HG03520 (cell line): ENCODE measurements at regions not wholly inside any gene's neighbourhood (a gene's known extent, or its start where the extent isn't known, plus 50 kb on each side); places are given as distances from the start of the nearest gene placed in this dataset.

Experiments used
- ATAC-seq: cut with Tn5 transposase; IDR thresholded peaks from one replicate; pipeline ENCODE4 v1.9.1; 2021; ENCODE audit warnings: mild to moderate bottlenecking, moderate library complexity; ENCODE audit not compliant: unreplicated experiment

DNA sequence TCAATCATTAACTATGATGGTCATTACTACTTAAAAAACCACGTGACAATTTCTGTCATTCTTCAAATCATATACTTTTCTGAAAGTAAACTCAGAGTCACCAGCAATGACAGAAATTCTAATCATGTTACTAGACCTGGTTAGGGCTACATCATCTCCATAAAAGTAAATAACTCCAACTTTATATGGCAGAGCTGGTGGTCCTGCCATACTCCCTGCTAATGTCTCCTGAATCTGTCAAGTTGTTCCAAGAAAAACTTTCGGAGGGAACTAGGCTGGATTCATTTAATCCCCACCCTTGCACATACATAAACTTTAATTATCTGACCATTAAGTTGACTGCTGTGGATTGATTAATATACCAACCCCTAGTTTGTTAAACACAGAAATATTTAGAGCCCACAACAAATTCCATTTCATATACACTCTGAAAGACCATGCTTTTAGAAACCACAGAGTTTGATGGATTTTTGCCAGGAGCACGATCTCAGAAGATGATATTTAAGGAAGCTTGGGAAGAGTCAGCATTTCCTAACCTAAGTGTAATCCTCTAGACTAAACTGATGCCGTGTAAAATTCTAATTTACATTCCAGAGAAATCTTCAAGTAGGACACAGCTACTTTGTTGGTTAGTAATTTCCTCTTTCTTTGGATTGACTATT is 577.0 kb downstream of the FAT4 start:
- ATAC-seq: no peak

DNA sequence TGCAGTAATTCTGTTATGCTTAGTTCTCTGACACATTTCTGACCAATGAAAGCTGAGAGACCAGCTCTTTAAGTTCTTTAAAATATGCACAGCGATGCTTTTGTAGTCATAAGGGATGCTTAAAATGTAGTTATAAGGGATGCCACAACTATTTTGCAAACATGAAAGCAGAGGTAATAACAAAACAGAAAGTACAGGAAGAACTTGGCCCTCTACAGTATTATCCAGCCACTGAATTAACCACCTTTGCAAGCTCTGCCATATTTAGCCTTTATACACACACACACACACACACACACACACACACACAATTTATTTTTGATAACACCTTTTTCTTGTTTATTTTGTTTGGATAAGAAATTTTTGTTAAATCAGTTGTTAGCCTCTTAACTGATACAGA is 590.0 kb downstream of the FAT4 start:
- no peak for ATAC-seq

DNA sequence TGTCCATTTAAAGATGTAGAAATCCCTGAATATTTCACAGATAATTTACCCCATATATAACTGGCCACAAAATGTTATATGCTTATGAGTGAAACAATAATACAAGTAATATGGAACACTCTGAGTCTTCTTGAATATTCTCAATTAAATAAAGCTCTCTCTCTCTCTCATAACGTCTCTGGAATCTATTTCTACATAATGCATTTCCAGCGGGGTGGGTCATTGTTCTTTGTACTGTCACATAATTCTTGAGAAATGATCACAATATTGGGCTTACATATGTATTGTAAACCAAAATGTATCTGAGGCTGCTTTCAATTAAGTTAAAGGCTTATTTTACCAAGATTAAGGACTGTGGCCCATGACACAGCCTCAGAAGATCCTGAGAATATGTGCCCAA is 596.3 kb downstream of the FAT4 start:
- no peak for ATAC-seq

DNA sequence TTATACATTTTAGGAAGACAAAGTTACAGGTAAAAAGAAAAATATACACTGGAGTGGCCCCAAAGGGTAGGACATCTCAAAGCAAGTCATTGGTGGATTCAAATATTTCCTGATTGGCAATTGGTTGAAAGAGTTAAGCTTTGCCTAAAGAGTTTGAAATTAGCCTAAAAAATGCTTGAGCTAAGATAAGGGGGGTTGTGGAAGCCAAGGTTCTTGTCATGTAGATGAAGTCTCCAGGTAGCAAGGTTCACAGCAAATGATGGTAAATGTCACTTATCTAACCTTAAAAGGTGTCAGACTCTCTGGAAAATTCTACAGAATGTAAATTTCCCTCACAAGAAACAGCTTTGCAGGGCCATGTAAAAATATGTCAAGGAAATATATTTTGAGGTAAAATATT is 596.7 kb downstream of the FAT4 start:
- no peak for ATAC-seq

DNA sequence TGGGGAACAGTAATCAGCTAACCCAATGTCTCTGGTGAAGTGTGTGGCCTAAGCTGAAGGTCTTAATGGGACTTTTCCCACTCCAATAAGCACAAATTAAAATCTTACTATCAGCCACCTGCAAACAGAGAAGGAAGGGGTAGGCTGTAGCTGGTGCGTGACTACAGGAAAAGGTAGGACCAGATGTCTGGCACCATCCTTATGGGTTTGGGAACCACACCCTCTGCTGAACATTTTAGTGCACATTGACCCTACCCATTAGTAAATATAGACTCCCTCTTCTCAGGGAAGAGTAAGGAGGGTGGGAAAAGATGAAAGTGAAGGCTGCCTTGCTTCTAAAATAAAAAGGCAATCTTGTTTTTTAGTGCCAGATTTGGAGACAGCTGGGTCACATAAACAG is 602.8 kb downstream of the FAT4 start:
- no peak for ATAC-seq

DNA sequence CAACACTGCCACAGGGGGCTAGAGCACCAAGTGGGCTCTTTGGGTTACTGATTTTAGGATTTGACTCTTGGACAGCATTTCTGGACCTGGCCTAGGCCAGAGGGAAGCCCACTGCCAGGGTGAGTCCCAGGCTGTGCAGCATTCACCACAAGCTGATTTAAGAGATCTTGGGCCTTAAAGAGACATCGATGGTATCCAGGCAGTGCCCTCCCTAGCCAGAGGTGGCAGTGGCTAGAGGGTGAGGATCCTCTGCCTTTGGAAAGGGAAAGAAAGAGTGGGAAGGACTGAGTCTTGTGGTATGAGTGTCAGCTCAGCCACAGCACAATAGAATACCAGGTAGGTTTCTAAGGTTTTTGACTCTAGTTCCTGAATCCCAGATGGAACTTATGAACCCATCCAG is 613.9 kb downstream of the FAT4 start:
- ATAC-seq: no peak

DNA sequence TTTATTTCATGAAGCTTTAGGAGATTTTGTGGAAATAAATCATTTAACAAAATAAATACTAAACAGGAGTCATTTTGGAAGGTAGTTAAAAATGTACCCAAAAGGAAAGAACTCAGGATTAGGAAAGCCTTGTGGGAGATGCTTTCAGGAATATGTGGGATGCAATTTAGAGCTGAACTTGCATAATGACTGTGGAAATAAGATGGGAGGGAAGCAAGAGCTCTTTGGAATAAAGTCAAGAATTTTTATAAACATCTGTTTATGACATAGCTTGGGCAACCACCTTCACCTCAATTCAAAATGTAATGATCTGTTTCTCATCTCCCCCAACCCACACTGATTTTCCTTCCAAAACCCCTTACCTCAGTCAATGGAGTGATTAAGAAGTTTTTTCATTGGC is 623.8 kb downstream of the FAT4 start:
- ATAC-seq: no peak

DNA sequence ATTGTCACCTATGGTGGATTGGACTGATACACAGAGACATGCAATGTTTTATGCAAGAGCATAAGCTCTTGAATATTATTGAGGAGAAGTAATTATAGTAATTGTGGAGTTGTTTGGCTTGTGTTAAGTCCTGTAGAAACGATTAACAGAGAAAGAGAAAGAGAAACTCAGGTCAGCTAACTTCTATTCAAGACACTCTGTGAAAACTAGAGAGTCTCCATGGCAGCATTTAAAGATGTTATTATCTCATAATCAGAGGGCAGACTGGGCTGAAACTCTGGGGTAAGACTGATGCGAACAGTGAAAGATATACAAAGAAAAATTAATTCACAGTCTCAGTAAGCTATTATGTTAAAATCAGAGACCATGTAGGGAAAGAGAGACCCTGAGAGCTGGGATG is 625.7 kb downstream of the FAT4 start:
- no peak for ATAC-seq

DNA sequence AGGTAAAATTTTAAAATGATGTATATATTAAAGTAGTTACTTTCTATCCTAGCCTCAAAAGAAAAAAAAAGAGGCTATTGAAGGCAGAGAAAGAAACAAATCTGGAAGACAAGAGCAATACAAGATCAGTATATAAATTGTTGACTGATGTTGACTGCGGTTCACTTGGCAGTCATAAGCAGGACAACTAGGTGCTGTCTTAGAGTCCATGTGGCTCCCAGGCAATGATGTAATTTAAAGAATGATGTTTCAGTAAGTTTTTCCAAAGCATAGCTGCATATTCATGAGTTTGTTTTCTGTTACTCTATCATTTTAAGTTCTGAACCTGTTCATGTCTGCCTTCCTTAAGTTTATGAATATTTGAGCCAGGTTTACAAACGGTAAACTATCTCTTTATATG is 630.2 kb downstream of the FAT4 start:
- no peak for ATAC-seq

DNA sequence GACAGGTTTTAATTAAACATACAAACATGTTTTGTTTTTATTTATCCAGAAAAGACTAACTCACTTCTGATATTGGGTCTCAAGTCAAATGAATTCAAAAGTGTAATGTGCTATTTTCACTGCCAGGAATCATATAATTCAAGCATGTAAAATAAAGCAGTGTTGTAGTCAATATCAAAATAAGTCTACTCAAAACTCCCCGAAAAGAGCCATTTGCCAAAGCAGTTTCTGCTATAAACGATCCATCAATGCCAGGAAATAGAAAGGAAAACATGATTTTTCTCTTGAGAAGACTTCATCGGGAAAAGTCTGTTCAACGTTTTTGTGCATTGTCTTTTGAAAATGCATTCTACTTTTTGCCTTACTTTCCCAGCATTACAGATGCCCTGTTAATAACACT is 633.3 kb downstream of the FAT4 start:
- ATAC-seq: no peak

DNA sequence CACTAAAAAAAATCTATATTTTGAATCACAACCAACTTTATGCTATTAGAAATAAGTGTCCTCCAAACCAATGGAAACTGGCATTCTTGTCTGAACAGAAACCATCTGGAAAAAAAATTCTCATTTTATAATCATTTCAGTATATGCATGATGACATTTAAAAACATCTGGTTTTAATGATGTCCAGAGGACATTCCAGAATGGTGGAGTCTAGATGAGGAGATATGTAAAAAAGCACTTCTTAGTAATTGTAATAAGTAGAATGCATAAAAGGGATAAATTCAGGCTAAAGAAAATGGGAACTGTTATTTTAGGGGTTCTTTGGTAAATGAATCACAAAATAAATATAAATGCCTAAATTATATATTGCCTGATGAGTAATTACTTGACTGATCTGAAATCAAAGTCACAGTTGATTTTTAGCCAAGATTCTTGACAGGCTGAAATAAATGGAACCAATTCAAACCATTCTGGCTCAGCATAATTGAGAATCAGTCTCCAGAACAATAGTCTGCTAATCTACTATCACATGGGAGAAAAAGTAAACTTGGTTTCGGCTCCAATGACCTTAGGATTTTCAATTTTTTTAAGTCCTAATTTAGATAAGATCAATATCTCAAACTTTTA is 636.6 kb downstream of the FAT4 start:
- ATAC-seq: no peak

DNA sequence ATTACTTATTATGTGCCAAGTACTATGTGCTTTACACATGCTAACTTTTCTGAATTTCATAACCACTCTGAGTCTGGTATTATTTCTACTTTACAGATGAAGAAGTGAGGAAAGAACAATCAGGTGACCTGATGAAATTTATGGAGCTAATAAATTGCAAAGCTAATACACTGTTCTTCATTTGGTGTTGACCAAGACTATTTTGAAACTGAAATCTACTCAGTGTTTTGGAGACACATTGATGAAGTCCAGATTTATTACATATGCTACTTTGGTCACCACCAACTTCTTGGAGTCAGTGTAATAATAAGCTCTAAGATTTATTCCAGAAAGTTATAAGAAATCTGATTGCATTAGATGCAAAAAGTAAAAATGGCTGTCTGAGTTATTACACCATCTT is 637.9 kb downstream of the FAT4 start:
- no peak for ATAC-seq

DNA sequence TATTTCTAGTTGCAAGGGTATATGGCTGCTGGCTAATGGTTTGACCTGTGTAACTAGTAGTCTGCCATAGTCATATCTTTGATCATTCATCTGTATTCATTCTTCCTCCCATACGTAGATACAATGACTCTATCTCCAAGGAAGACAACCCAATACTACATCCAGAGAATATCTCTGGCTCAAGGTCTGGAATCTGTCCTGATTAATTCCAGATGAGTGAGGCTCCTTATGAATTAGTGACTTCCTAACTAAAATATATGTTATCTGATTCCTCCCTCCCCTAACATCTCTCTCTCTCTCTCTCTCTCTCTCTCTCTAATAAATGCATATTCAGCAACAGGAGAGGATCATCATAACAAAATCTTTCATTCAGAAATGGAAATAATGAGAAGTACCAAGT is 641.5 kb downstream of the FAT4 start:
- ATAC-seq: no peak

DNA sequence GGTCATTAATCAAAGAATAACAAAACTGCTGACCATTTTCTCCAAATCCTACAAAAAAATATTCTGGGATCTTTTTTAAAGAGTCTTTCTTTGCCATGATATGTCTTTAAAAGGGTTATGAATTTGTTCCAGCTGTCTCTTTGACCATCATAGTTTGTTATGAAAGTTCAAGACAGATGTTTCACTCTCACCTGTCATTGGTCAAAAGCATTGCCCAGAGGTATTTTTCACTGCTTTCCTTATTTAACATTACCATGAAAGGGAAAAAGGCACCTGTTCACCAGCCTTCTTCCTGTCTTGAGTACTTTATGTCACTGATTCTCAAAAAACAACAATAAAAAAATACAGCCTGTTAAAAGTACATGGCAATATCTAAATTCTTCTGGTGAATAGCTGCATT is 643.8 kb downstream of the FAT4 start:
- ATAC-seq: no peak

DNA sequence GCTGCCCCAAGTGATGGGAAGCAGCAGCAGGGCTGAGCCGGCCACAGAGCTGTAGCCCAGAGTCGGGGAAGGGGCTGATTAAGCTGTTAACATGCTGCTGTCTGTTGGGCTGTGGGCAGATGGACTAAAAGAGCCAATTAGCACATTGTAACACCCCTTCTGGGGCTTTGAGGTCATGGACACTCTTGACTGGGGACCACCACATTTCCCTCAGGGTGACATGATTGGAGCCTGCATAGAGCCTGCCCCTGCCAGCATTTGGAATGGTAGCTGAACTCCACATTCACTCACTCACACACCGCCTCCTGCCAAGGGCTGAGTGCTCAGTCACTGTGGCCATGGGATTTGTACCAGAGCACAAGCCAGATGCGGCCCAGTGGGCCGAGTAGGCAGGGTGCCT is 646.9 kb downstream of the FAT4 start:
- no peak for ATAC-seq

DNA sequence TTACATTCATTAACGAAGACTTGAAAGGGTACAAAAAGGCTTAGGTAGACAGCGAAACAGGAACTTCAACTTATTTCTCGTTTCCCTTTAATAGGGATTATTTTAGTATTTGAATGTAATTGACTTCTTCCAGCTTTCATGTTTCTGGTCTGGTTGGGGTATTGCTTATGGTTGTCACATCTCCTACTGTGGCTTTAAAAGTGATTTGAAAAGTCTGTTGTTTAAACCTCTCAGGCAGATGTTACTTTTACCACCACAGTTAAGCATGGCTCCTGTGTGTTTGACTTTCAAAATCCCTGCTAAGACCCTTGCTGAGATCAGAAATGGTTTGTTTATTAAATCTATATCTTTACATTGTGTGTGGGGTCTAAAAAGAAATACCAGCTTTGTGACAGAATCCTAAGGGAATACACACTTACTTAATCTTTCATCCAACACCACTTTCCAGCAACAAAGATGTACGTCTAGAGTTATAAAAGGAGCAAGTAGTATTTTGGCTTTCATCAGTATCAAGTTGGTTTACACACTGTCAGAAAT is 661.2 kb downstream of the FAT4 start:
- ATAC-seq: no peak

DNA sequence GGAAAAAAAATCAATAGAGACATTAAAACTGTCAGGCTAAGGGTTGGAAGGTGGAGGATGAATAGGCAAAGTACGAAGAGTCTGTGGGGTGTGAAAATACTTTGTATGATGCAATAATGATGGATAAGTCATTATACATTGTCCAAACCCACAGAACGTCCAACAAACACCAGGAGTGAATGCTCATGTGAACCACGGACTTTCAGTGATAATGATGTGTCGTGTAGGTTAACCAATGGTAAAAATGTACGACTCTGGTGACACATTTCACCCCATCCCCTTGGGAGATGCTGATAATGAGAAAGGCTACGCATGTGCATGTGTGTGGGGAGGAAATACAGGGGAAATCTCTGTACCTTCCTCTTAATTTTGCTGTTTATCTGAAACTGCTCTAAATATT is 665.2 kb downstream of the FAT4 start:
- ATAC-seq: no peak

DNA sequence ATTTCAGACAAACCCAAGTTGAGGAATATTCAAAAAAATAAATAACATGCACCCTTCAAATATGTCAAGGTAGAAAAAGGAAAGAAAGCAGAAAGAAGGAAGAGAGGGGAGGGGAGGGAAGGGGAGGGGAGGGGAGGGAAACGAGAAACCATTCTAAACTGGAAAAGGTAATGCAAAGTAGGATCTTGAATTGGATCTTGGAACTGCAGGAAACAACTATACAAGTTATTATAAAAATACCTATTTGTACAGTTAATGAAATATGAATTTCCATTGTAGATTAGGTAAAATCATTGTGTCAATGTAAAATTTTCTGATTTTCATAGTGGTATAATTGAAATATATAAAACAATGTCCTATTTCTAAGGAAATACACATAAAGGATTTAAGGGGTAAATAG is 668.4 kb downstream of the FAT4 start:
- no peak for ATAC-seq

DNA sequence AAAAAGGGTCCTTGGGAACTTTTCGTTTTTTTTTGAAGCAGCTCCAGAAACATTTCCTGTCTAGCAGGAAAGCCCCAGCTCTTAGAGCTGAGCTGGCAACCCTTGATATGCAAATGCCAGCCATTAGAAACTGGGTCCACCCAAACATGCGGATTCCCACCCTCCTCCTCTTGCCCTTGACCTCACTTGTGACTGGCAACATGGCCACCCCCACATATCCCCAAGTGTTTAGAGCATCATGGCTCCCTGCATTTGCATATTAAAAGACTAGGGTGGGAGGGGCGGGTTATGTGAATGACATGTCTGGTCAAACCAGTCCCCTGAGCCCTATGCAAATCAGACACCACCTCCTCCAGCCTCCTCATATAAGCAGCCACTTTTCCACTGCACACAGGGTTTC is 671.1 kb downstream of the FAT4 start:
- ATAC-seq: no peak

DNA sequence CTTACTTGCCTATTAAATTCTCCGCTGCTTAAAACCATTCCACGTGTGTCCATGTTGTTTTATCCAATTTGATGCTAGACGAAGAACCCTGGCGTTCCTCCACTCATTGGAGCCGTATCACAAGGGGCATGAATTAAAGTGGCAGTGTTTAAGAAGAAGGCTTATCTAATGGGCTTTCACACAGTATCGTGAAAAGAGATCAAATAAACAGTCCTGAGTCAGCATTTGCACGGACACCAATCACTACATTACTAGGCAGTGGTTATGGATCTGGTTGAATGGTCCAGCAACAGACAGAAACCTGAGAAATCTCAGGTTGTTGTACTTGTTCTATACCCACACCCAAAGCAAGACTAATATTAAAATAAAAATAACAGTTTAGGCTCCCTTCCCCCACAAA is 671.6 kb downstream of the FAT4 start:
- ATAC-seq: no peak

DNA sequence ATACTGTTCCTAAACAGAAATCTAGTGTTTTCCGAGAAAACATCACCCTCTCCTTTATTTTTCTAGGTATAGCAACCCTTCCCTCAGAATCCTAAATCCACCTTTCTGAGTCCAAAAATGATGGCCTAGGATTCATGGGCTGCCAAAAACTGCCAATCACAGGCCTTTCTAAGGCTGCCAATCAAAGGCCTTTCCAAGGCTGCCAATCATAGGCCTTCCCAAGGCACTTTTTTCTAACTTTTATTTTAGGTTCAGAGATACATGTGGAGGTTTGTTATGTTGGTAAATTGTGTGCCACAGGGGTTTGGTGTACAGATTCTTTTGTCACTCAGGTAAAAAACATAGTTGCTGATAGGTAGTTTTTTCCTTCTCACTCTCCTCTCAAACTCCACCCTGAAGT is 673.7 kb downstream of the FAT4 start:
- ATAC-seq: no peak

DNA sequence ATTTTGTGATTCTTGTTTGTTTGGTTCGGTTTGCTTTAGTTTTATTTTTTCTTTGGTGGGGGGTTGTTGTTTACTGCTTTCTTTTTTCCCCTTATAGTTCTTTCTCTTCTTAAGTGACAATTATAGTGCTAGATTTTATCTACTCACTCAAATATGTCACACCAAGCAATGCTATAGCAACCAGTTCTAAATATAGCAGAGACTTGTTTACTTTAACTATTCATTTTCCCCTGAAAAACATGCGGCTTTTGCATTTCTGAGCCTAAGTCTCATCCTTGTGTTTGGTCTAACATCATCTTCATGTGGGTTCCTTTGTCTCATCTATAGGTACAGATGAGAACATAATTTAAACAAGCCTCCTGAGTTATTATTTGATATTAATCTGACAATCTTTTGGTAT is 676.6 kb downstream of the FAT4 start:
- no peak for ATAC-seq

DNA sequence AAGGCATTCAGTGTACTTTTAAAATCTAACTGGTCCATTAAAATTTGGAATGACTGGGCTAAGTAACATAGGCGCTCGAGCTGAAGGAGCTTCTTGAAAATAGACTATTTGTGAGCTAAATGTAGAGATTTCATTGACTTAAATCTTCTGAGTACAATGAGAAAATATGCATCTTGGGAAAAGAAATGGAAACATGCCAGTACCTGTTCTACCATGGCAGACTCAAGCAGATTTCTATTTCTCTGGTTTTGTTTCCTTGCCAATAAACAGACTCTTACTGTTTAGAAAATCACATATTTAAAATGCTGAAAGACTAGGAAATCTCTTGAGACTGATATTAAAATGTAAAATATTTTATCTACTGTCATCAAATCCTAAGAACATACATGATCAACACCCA is 678.1 kb downstream of the FAT4 start:
- ATAC-seq: no peak
